HL-60/S4 treated with phorbol 12-myristate 13-acetate at 8.2 ng/mL for 4 days and 3 days (cell line): ENCODE measurements at regions not wholly inside any gene's neighbourhood (a gene's known extent, or its start where the extent isn't known, plus 50 kb on each side); places are given as distances from the start of the nearest gene placed in this dataset.

Experiments used
- in situ Hi-C: fragments of 300-500 bp; cut with MboI; formaldehyde crosslinking; loops from 2 replicates; pipeline ENCODE4 v1.15.0; 2022; ENCODE audit warnings: low sequenced_read_pairs

DNA sequence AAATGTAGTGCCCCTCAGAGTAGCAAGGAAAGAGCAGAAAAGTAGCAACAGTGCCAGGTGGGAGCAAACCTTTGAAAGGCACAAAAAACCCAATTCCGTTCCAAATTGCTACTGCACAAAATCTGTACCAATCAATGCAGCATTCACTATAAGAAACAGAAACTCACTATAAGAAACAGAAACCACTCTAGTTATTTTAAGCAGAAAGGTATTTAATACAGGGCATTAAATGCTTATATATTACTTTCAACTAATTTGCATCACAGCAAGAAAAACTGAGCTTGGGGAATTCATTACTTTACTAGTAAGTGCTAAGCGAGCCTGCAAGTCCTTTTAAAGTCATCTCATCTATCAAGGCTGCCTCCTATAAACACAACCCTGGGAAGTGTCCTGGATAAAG is 116.5 kb upstream of the OLIG3 start:
- in situ Hi-C loops = no loop called here

DNA sequence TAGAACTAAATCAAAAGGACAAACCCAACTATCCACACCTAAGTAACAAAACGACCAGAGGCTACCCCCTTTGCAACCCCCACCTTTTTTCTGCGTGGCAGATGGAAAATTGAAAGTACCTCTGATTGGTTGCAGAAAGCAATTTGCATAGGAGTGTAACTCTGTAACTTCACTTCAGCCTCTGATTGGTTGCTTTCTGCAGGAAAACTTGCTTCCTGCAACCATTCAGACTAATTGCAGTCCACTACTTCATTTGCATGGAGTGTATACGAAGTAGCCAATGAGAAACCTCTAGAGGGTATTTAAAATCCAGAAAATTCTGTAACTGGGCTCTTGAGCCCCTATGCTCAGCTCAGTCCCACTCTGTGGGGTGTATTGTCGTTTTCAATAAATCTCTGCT is 129.1 kb upstream of the OLIG3 start:
- in situ Hi-C loops = no loop called here

DNA sequence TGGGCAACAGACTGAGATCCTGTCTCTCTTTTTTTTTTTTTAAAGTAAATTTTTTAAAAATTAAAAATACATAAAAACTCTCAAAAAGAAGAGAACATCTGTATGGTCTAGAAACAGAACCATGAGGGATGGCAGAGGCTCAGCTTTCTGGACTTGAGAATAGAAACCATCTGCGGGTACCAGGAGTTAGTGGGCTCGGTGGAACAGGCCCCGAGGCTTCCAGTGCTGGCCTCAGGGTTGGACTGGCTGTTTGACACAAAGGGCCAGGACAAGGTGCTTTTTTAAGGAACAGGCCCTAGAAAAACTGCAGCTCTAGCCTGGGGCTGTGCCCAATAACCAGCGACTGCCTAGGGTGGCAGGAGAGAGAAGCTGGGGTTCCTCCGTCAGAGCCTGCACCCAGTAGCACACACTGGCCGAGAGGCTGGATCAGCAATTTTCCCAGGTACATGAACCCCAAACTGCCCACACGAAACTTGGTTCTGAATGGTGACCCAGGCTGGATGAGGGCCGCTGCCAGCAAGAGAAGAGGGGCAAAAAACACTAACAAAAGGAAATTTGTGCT is 131.0 kb upstream of the OLIG3 start:
- in situ Hi-C loops = loop anchor here (25.0 kb wide), 2 partner anchors 313 to 788 kb away; no protein-coding TSS in a partner anchor

DNA sequence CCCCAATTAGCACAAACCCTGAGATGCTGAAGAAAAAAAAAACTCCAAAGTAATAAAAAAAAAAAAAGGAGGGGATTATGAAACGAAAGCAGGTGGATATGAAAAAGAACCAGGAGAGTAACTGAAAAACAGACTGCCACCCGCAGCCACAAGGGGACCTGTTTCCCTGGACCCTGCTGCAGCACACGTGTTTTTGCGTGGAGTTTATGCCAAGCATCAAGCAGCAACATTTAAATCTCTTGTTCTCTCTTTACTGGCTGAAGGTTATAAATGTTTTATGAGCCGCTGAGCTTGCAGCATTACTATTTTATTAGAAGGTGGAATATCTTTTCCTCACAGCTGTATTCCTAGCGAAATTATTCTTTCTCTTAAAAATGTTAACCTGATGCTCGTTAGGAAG is 131.6 kb upstream of the OLIG3 start:
- in situ Hi-C loops = loop anchor here (25.0 kb wide), 2 partner anchors 314 to 789 kb away; no protein-coding TSS in a partner anchor

DNA sequence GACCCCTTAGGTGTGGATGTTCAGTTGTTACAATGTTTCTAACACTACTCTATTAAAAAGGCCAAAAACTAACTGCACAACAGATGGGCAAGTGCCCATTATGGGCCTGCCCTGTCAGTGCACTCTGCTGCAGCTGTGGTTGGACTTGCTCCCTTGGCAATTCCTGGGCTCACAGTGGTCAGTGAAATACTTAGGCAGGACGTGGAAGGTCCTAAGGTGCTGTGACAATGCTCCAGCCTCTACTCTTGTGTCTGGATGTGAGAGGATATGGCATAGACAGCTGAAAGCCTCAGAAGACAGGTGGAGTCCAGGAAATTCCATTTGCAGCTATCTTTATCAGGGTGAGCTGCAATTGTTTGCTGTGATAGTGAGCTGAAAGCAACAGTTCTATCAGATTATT is 136.5 kb upstream of the OLIG3 start:
- in situ Hi-C loops = loop anchor here (10.0 to 25.0 kb wide), 3 partner anchors 318 to 793 kb away; no protein-coding TSS in a partner anchor

DNA sequence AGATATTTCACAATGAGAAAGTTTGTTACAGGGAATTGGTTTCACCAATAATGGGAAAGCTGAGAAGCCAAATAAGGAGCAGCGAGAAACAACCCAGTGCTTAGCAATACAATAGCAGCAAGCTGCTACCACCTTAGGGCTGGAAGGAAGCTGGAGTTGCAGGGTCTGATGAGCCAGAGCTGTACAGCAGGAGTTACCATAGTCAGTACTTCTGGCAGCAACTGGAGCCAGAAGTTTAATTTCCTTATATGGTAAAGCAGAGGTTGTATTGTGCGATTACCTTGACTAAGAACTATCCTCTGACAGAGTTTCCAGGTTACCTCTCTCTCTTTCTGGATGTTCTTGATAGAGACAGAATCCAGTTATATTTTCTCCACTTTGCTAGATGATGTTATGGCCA is 137.1 kb upstream of the OLIG3 start:
- in situ Hi-C loops = loop anchor here (10.0 to 25.0 kb wide), 3 partner anchors 319 to 794 kb away; no protein-coding TSS in a partner anchor

DNA sequence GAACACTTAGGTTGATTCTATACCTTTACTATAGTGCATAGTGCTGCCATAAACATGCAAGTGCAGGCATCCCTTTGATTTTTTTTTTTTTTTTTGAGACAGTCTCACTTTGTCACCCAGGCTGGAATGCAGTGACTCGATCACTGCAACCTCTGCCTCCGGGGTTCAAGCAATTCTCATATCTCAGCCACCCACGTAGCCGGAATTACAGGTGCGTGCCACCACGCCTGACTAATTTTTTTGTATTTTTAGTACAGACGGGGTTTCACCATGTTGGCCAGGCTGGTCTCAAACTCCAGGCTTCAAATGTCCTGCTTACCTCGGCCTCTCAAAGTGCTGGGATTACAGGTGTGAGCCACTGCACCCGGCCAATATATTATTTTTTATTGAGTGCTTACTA is 140.0 kb upstream of the OLIG3 start:
- in situ Hi-C loops = loop anchor here (10.0 to 25.0 kb wide), 3 partner anchors 322 to 797 kb away; no protein-coding TSS in a partner anchor

DNA sequence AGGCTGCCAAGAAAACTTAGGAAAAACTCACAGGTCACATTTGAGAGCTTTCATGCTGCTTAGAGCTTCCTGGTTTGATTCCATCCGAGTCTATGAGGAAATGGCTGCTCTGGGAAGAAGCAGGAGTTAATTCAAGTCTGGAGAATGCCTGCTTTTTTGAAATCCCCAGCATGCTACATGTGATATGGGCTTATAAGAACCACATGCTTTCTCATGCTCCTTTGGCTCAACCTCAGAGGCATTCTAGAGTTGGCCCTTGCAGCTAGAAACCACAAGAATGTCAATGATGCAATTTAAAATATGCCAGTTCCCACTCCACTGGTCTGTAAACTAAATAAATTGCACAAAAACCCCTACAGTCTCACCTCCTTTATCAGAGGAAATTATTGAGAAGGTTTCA is 142.9 kb upstream of the OLIG3 start:
- in situ Hi-C loops = loop anchor here (10.0 to 25.0 kb wide), 3 partner anchors 325 to 800 kb away; no protein-coding TSS in a partner anchor

DNA sequence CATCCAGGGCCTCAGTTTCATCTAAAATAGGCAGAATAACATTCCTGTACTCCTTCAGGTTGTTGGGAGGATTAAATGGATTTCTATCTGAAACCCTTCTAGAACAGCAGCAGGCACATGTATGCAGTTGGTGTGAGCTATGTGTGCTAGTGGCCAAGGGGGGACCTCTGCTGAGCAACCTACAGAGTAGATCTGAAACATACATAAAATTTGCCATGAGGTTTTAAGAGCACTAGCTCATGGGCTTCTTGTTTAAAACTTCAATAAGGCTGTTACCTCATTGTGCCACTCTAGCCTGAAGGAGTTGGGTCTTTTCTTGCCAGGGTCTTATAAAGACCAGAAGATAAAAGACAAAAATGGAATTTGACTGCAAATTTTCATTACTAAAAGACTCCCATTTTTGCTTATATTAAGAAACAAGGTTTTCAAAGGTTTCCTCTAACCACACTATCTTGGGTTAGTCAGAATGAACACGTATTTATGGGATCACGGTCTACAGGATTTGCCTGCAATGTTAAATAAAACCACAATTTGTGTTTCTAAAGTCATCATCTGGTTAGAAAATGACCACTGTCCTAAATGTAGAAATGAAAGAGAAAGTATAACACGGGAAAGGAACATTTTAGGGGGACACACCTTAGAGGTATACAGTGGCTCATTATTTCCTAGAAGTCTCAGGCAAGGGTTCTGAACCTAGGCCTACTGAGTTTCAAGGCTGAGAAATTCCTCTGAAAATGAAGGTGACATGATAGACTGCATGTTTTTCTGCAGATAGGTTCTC is 144.9 kb upstream of the OLIG3 start:
- in situ Hi-C loops = loop anchor here (10.0 to 25.0 kb wide), 3 partner anchors 327 to 802 kb away; no protein-coding TSS in a partner anchor

DNA sequence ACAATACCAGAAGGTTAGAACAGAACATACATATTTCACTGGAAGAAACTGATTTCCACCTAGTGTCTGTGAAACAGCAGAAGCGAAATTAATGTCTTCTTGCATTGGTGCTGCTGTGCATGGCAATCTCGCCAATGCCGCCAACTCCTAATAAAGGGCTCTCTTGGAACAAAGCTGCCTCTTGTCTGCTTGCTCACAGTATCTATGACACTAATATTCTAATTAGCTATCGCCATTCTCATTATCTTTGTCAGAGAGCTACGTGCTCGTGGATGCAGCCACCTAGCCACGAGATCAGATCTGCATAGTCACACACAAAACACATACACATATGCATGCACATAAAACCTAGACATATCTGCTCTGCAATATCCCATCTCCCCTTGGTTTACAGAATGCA is 145.9 kb upstream of the OLIG3 start:
- in situ Hi-C loops = loop anchor here (25.0 kb wide), 2 partner anchors 328 to 803 kb away; no protein-coding TSS in a partner anchor

DNA sequence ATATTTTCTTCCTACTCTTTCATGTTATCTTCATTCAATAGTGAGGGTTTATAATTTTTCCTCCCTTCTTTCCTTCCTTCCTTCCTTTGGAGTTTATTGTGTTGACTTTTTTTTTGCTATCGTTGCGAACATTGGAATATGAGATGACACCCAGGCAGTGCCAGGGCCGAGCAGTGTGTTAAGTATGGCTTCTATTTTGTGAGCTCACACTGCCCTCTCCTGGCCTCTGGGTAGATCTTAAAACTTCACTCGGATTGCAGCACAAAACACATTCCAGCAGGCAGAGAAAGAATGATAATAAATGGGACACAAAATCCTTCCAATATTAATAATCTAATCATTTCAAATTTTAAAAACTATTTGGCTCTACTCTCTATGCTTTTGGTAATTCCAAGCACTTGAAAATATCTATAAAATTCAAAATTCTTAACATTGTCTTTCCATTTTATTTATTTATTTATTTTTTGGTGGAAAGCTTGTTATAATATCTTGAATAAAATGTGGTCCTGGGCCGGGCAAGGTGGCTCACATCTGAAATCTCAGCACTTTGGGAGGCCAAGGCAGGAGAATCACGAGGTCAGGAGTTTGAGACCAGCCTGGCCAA is 147.4 kb upstream of the OLIG3 start:
- in situ Hi-C loops = loop anchor here (25.0 kb wide), 2 partner anchors 329 to 804 kb away; no protein-coding TSS in a partner anchor

DNA sequence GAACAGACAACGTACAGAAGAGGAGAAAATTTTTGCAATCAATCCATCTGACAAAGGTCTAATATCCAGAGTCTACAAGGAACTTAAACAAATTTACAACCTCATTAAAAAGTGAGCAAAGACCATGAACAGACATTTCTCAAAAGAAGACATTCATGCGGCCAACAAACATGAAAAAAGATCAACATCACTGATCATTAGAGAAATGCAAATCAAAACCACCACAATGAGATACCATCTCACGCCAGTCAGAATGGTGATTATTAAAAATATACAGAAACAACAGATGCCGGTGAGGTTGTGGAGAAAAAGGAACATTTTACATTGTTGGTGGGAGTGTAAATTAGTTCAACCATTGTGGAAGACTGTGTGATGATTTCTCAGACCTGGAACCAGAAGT is 149.0 kb upstream of the OLIG3 start:
- in situ Hi-C loops = loop anchor here (25.0 kb wide), 2 partner anchors 331 to 806 kb away; no protein-coding TSS in a partner anchor

DNA sequence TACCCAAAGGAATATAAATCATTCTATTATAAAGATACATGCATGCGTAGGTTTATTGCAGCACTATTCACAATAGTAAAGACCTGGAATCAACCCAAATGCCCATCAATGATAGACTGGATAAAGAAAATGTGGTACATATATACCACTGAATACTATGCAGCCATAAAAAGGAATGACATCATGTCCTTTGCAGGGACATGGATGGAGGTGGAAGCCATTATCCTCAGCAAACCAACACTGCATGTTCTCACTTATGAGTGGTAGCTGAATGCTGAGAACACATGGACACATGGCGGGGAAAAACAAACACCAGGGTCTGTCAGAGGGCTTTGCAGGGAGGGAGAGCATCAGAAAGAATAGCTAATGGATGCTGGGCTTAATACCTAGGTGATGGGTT is 149.4 kb upstream of the OLIG3 start:
- in situ Hi-C loops = loop anchor here (25.0 kb wide), 2 partner anchors 331 to 806 kb away; no protein-coding TSS in a partner anchor

DNA sequence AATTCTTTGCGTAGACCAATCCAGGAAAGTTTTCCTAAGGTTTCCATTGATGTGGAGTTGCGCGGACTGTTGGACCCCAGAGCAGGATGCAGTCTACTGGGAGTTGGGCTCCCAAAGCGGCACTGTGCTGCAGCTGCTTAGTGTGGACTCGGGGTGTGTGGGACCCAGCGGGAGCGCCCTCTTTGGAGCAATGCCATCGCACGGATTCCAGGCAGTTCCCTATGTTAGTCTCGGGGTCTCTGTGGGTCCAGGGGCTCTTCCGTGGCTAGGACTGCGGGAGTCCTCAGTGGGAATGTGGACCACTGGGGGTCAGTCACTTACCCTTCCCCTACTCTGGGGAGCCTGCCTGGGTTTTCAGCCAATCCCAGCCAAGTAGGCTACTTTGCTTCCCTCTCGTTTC is 151.7 kb upstream of the OLIG3 start:
- in situ Hi-C loops = loop anchor here (25.0 kb wide), 2 partner anchors 334 to 809 kb away; no protein-coding TSS in a partner anchor

DNA sequence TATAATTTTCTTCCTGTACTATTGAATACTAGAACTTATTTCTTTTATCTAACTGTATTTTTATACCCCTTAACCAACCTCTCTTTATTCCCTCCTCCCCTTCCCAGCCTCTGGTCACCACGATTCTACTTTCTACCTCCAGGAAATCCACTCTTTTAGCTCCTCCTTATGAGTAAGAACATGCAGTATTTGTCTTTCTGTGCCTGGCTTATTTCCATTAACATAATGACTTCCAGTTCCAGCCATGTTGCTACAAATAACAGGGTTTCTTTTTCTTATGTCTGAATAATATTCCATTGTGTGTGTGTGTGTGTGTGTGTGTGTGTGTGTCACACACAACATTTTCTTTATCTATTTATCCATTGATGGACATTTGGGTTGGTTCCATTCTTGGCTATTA is 152.3 kb upstream of the OLIG3 start:
- in situ Hi-C loops = loop anchor here (25.0 kb wide), 2 partner anchors 334 to 809 kb away; no protein-coding TSS in a partner anchor

DNA sequence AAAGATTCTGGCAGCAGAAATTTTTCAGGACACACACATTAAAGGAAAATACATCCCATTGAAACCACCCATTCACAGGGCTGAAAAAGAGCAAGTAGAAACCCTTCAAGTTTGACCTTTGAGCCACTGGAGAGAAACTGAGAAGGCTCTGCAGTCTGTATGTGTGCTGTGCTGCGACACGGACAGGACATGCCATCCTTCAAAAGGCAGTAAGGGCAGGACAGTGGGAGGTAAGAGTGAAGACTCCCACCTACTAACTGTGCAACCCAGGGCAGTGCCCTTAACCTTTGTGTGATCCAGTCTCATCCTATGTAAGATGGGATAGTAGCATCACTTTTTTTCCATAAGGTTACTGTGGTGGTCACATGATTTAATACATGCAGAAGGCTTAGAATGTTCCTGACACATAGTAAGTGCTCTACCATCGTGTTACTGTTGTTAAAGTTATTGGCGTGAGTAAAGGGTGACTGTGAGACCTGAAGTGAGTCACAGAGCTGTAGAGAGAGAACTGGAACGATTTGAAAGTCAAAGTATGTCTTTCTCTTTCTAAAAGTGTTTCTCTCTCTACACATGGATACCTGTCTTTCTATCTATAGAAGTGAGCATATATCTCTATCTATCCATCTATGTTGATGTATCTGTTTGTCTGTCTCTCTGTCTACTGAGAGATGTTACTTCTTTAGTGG is 153.7 kb upstream of the OLIG3 start:
- in situ Hi-C loops = loop anchor here (25.0 kb wide), 2 partner anchors 336 to 811 kb away; no protein-coding TSS in a partner anchor

DNA sequence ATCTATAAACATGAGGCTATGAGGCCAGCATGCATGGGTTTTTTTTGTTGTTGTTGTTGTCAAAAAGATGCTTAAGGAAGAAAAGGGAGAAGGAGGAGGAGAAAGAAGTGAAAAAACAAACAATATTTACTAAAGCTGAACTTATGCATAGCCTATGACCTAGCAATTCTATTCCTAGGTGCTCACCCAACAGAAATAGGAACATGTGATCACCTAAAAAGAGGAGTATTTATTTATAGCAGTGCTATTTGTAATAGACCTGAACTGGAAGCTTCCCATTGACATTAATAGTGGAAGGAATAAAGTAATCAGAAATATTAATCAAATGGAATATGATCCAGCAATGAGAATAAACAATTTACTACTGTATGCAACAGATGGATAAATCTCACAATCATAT is 156.5 kb upstream of the OLIG3 start:
- in situ Hi-C loops = no loop called here

DNA sequence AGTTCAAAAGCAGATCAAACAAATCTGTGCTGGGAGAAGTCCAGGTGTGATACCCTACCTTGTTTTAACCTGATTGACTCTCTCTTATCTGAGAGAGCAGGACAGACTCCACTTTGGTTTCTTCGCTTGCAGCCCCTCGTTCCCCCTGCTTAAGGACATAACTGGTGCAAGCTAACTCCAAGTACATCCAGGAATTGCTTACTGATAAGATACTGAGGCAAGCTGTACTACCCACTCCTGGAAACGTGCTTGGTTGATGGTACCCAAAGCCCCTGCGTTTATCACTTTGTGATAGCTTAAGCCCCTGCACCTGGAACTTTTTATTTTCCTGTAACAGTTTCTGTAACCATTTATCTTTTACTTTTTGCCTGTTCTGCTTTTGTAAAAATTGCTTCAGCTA is 157.0 kb upstream of the OLIG3 start:
- in situ Hi-C loops = no loop called here

DNA sequence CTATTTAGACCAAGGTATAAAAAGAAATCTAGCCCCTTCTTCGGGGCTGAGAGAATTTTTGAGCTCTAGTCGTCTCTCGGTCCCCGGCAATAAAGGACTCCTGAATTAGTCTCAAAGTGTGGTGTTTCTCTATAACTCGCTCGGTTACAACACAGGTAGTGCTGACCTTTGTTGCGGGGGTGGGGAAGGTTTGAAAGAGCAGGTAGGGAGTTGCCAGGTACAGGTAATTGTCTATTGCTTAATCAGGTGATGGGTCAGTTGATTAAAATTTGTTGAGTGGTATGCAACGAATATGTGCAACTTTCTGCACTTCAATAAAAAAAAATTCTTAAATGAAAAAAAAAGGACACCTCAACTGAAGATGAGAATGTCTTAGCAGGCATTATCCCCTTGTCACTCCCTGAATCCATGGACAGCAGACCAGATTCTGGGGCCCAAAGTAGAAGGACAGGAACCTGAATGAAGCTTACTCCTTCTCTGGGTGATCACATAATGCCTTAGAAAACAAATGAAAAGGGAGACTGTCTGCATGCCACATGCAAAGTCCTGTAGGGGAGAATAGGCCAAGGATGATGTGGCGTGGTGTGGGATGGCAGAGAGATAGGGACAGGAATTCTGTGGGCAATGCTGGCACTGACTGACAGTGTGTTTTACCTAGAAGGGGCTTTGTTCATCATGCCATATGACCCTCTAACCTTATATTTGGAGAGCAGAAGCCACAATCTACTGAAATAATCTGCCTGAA is 157.6 kb upstream of the OLIG3 start:
- in situ Hi-C loops = no loop called here
